Memory B cell (primary cell): ENCODE measurements at regions not wholly inside any gene's neighbourhood (a gene's known extent, or its start where the extent isn't known, plus 50 kb on each side); places are given as distances from the start of the nearest gene placed in this dataset.

Experiments used
- ATAC-seq: fragments of 150-1000 bp; cut with Tn5 transposase; 2 replicates; pipeline ENCODE4 v1.10.0; 2021; ENCODE audit warnings: low read depth, mild to moderate bottlenecking, moderate library complexity
- DNase-seq, 2 donors: peaks; one replicate each; pipeline ENCODE4 v3.0.0; 2022; ENCODE audit warnings: low spot score in 2 of 2
- H3K27ac Mint-ChIP-seq: one replicate; pipeline ENCODE4 v1.8.0; 2022; ENCODE audit warnings: mild to moderate bottlenecking, moderate library complexity, mixed read lengths
- H3K27me3 Mint-ChIP-seq: one replicate; pipeline ENCODE4 v1.8.0; 2022; ENCODE audit warnings: mixed read lengths
- H3K36me3 Mint-ChIP-seq: one replicate; pipeline ENCODE4 v1.8.0; 2022; ENCODE audit warnings: mild to moderate bottlenecking, mixed read lengths
- H3K4me1 Mint-ChIP-seq: one replicate; pipeline ENCODE4 v1.8.0; 2022; ENCODE audit warnings: mixed read lengths
- H3K4me3 Mint-ChIP-seq: one replicate; pipeline ENCODE4 v1.8.0; 2022; ENCODE audit warnings: mild to moderate bottlenecking, moderate library complexity, mixed read lengths
- H3K9me3 Mint-ChIP-seq: one replicate; pipeline ENCODE4 v1.8.0; 2022; ENCODE audit warnings: mixed read lengths

DNA sequence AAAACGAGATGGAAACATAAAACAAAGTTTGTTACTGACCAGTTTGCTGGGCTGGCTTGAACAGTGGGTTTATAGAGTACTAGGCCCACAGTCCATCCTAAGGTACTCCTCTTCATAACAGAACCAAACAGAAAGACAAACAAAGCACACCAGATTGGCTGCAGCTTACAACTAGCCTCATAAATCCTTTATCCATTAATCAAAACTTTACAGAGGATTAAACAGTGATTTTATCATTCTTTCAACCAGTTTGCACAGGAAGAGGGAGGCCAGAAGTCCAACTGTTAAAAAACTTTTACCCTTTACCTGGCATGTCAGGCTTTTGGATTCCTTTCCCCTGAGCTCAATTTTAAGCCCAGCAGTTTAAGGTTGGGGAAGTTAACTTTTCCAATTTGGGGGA, 1467.6 kb downstream of the MAT2B start:
- DNase-seq (no peak), ATAC-seq (no peak)
- H3K4me1 Mint-ChIP-seq: no peaks in the 10 kb centered on the region
- no peaks in the 10 kb centered on the region for H3K27me3 Mint-ChIP-seq
- H3K4me3 Mint-ChIP-seq: no peak overlapping the region
- H3K36me3 Mint-ChIP-seq: no peaks in the 10 kb centered on the region
- peaks cover 13% of the 10 kb centered on the region for H3K9me3 Mint-ChIP-seq
- no peak overlapping the region for H3K27ac Mint-ChIP-seq

DNA sequence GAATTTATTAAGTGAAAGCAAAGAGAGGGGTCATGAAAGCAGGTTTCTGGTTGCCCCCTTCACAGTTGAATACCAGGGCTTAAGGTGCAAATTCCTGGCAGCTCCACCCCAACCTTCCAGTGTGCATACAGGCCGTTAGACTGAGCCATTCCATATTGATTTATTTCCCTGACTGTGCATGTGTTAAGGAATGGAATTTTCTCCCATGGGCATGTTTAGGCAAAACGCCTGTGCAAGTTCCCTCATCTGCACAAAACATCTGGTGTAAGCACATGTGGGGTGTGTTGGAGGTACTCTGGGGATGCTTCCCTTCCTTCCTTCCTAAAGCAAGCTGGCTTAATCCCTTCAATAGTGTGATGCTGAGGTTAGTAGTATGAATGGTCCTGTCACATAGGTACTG, 1470.6 kb downstream of the MAT2B start:
- Mint-ChIP-seq H3K4me1 (no peaks in the 10 kb centered on the region), H3K4me3 (no peak overlapping the region), H3K9me3 (peaks cover 16% of the 10 kb centered on the region), H3K27ac (no peak overlapping the region), H3K36me3 (no peaks in the 10 kb centered on the region), H3K27me3 (no peaks in the 10 kb centered on the region)
- ATAC-seq (no peak), DNase-seq (no peak)

DNA sequence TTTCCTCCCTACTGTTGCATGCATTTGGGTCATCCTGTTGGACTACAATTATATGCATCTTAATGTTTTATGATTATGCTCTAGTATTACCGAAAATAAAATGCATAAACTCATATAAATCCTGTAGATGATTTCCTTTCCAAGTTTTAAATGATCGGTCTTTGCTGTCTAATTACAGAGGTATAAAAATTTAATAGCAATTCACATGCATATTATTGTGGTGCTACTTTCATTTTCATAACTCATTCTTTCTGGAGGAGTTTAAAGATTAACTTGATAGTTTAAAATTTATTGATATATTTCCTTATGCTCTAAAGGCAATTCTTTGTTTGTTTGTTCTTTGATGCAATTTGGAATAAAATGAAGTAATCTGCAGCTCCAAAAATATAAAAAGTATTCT, 1475.1 kb downstream of the MAT2B start:
- peaks cover 15% of the 10 kb centered on the region for H3K9me3 Mint-ChIP-seq
- H3K4me1 Mint-ChIP-seq: no peaks in the 10 kb centered on the region
- no peak for DNase-seq
- no peak overlapping the region for H3K27ac Mint-ChIP-seq
- no peak for ATAC-seq
- no peaks in the 10 kb centered on the region for H3K36me3 Mint-ChIP-seq
- no peak overlapping the region for H3K4me3 Mint-ChIP-seq
- no peaks in the 10 kb centered on the region for H3K27me3 Mint-ChIP-seq

DNA sequence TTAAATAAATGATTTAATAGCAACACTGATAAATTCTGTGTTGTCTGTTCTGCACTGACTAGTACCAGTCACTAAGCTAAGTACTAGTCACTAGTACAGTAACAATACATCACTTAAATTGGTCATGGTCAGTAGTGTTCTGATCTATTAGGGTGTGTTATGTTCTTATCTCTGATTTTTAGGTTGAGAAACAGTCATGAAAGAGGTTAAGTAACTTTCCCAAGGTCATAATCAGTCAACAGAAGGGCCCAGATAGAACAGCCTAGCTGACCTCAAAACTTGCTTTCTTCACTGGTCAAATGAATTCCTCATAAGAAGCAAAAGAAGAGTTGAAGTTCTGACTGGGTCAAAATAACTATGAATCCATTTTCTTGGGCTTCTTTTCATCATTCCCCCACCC, 1492.7 kb downstream of the MAT2B start:
- Mint-ChIP-seq H3K4me1 (no peaks in the 10 kb centered on the region), H3K9me3 (peaks cover 5% of the 10 kb centered on the region), H3K36me3 (no peaks in the 10 kb centered on the region), H3K27me3 (no peaks in the 10 kb centered on the region), H3K4me3 (no peak overlapping the region), H3K27ac (no peak overlapping the region)
- ATAC-seq: no peak
- no peak for DNase-seq

DNA sequence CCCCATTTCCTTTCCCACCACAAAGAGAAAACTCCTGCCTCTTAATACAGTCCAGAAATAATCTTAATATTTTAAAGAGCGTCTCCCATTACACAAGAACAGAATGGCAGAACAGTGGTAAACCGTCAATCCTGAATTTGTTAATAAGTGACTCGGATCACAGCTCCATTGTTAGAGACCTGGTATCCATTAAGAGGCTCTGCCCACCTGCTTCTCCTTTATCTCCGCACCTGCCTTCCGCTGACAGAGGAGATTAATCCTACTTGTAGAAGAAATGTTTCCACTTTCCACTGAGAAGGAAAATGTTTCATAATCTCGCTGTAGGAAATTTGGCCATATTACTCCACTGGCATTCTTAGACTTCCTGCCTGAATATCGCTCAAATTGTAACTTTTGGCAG, 1493.2 kb downstream of the MAT2B start:
- H3K9me3 Mint-ChIP-seq: peaks cover 3% of the 10 kb centered on the region
- H3K36me3 Mint-ChIP-seq: no peaks in the 10 kb centered on the region
- H3K27me3 Mint-ChIP-seq: no peaks in the 10 kb centered on the region
- no peaks in the 10 kb centered on the region for H3K4me1 Mint-ChIP-seq
- no peak for DNase-seq
- ATAC-seq: no peak
- H3K27ac Mint-ChIP-seq: no peak overlapping the region
- H3K4me3 Mint-ChIP-seq: no peak overlapping the region

DNA sequence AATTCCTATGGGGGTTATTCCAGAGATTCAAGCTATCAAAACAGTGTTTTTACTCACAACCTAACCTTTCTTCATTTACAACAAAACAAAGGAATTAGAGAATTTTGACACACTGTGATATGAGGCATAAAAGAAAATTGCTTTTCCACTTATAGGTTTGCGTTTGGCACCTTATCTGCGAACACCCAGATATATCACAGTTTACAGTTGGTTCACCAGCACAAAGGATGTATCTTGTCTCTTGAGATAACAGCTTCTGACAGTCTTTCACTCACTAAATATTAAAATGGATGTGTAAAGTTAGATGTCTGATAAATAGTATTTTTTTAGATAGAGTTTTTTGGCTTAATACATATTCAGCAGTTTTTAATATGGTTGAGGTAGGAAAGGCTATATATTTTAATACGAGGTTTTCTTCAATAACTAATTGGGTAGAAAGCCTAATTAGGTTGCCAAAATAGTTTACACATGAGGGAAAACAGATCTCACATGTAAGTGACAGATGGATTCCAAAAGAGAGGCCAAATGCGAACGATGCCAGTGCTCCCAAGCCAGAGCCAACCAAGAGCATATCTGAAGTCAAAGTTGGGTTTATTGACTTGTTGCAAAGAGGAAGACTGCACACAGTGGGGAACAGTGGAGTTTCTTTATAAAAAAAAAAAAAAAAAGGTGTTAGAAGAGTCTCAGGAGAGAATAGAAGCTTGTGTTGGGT, 1495.2 kb downstream of the MAT2B start:
- no peak for ATAC-seq
- H3K9me3 Mint-ChIP-seq: peaks cover 2% of the 10 kb centered on the region
- no peak overlapping the region for H3K4me3 Mint-ChIP-seq
- H3K27me3 Mint-ChIP-seq: no peaks in the 10 kb centered on the region
- H3K4me1 Mint-ChIP-seq: no peaks in the 10 kb centered on the region
- DNase-seq: no peak
- no peak overlapping the region for H3K27ac Mint-ChIP-seq
- H3K36me3 Mint-ChIP-seq: no peaks in the 10 kb centered on the region

DNA sequence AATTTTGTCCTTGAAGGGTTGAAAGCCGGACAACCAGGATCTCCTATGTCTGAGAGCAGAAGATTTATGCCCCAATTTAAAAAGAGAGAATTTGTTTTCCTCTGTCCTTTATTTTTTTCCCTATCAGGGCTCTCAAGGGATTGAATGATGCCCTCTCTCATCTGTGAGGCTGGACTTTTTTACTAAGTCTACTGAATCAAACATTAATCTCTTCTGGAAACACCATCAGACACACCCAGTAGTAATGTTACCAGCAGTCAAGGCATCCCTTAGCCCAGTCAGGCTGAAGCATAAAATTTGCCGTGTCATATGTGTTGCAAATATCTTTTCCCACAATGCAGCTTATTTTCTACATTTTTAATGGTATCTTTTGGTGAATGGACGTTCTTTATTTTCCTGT, 1497.9 kb downstream of the MAT2B start:
- no peaks in the 10 kb centered on the region for H3K27me3 Mint-ChIP-seq
- H3K27ac Mint-ChIP-seq: no peak overlapping the region
- H3K9me3 Mint-ChIP-seq: no peaks in the 10 kb centered on the region
- no peak for ATAC-seq
- no peak for DNase-seq
- no peaks in the 10 kb centered on the region for H3K4me1 Mint-ChIP-seq
- H3K36me3 Mint-ChIP-seq: no peaks in the 10 kb centered on the region
- no peak overlapping the region for H3K4me3 Mint-ChIP-seq

DNA sequence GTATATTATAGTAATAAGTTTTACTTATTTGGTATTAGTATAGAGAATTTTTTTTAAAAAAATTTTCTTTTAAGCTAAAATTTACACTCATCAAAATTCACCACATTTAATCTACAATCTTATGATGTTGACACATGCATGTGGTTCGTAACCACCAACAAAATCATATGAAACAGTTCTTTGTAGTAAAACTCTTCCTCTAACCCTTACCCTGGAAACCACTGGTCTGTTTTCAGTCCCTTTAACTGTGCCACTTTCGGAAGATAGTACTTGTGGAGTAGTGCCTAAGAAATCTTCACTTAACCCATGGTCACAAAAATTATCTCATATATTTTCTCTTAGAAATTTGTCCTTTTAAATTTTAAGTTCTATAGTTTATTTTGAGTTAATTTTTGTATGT, 1498.8 kb downstream of the MAT2B start:
- Mint-ChIP-seq H3K4me3 (no peak overlapping the region), H3K27me3 (no peaks in the 10 kb centered on the region), H3K9me3 (no peaks in the 10 kb centered on the region), H3K36me3 (no peaks in the 10 kb centered on the region), H3K4me1 (no peaks in the 10 kb centered on the region), H3K27ac (no peak overlapping the region)
- DNase-seq: no peak
- no peak for ATAC-seq

DNA sequence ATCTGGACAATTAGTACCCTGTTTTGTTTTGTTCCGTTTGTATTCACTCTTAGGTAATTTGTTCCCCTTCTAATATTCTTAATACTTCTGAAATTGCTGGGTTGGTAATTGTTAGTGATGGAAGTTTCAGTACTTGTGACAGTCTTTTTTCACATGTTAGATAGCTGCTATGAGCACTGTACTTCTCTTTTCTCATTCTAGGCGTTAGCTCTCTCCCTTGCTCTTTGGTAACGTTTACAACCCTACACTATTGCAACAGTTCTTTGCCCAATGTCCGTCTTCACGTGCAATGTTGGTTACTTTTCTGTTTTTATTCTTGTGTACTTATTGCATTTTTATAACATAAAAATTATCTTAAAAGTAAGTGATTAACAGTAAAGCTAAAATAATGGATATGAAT, 1509.0 kb downstream of the MAT2B start:
- Mint-ChIP-seq H3K4me1 (no peaks in the 10 kb centered on the region), H3K9me3 (peaks cover 1% of the 10 kb centered on the region), H3K4me3 (no peak overlapping the region), H3K27ac (no peak overlapping the region), H3K27me3 (no peaks in the 10 kb centered on the region), H3K36me3 (no peaks in the 10 kb centered on the region)
- ATAC-seq (no peak), DNase-seq (no peak)

DNA sequence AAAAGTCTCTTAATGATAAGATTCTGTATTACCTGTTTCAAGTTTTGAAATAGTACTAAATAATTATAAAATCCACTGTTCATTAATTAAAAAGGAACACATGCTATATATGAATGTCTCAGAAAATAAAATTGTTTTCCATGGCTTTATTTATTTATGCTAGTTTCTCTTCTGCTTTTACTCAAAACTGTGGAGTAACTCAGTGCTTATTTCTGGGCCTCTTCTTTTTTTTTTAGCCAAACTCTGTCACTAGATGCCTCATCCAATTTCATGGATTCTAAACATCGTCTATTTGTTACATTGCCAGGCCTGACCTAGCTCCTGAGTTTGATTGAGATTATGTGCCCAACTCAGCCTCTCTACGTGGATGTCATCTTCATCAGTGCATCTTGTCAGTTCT, 1509.7 kb downstream of the MAT2B start:
- Mint-ChIP-seq H3K9me3 (peaks cover 1% of the 10 kb centered on the region), H3K27ac (no peak overlapping the region), H3K4me3 (no peak overlapping the region), H3K36me3 (no peaks in the 10 kb centered on the region), H3K4me1 (no peaks in the 10 kb centered on the region), H3K27me3 (no peaks in the 10 kb centered on the region)
- DNase-seq: no peak
- ATAC-seq: no peak

DNA sequence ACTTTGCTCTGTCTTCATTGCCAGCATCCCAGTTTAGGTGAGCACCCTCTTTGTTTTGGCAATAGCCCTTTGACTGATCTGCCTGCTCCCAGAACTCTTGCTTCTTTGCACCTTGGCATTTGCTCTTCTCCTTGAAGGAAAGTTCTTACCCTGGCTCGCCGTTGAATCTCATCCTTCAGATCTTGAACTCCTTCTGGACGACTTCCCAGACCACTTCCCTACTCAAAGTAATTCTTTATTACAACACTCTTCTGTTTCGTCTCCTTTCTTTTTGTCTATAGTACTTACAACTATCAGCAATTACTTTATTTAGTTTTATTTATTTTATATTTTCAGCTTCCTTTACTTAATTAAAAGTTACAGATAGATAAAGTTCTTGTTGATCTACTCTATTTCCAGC, 1510.1 kb downstream of the MAT2B start:
- DNase-seq (no peak), ATAC-seq (no peak)
- Mint-ChIP-seq H3K9me3 (peaks cover 1% of the 10 kb centered on the region), H3K27me3 (no peaks in the 10 kb centered on the region), H3K27ac (no peak overlapping the region), H3K4me3 (no peak overlapping the region), H3K36me3 (no peaks in the 10 kb centered on the region), H3K4me1 (no peaks in the 10 kb centered on the region)

DNA sequence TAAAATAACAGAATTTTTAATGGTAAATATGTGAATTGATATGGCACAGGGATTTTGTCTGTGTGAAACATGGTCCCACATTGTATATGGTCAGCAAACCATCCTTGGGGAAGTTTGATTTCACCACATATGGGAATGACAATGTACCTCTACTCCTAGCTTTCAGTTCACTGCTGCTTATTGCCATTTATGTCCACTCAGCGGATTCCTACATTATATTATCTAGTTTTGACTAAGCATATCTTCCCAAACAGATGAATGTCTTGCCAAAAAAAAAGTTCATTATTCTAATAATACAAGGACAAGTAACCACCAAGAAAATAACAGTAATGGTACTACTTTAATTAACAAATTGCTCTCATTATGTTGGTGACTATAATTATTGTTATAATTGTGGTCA, 1521.6 kb downstream of the MAT2B start:
- no peak for ATAC-seq
- H3K36me3 Mint-ChIP-seq: no peaks in the 10 kb centered on the region
- H3K9me3 Mint-ChIP-seq: peaks cover 6% of the 10 kb centered on the region
- no peak for DNase-seq
- H3K4me3 Mint-ChIP-seq: no peak overlapping the region
- no peak overlapping the region for H3K27ac Mint-ChIP-seq
- no peaks in the 10 kb centered on the region for H3K27me3 Mint-ChIP-seq
- H3K4me1 Mint-ChIP-seq: no peaks in the 10 kb centered on the region

DNA sequence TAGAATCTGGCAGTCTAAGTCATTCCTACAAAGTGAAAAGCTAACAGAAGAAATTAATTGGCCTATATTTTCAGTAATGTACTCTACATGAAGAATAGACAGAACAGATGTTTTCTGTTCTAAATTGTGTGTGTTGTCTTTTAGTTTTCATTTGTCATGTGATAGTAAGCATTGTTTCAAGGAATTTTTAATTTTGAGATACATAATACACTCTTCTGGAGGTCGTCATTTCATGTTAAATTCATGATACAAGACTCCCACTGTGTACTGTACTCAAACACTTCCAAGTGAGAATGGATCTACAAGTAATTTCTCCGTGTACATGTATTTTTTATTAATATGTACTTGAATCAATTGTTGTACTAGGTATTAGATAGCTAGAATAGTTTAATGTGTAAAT, 1522.9 kb downstream of the MAT2B start:
- Mint-ChIP-seq H3K4me3 (no peak overlapping the region), H3K36me3 (no peaks in the 10 kb centered on the region), H3K4me1 (no peaks in the 10 kb centered on the region), H3K27ac (no peak overlapping the region), H3K27me3 (no peaks in the 10 kb centered on the region), H3K9me3 (peaks cover 4% of the 10 kb centered on the region)
- ATAC-seq (no peak), DNase-seq (no peak)

DNA sequence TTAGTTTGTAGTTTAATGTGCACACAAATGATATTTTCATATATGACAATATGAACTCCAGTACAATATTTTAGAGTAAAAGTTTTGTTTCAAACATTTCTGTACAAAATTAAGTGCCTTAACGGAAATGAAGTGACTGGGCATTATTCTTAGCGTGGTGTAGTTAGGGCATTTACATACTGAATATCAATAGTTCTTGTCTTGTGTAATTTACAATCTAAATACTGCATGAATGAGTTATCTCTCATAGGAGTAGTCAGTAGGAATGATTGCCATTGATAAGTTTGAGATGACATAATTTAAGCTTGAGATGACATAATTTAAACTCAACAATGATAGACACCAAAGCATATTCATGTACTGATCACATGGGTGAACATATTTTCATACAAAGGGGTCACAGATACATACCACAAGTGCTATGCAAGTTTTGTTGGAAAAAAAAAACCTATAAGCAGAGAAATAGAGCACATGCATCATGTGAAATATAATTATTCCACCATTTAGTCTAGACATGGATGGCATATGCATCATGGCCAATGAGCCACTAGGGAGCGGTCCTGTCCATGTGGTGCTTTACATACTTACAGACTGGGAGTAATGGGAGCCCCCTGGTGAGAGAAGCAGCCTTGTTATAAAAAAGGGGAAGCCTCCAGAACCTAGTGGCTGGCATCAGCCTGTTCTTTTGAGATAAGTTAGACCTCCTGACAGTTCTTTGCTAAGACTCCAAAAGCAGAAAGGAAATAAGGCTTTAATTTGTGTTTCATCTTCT, 1523.9 kb downstream of the MAT2B start:
- Mint-ChIP-seq H3K4me3 (no peak overlapping the region), H3K4me1 (no peaks in the 10 kb centered on the region), H3K9me3 (peaks cover 1% of the 10 kb centered on the region), H3K27ac (no peak overlapping the region), H3K27me3 (no peaks in the 10 kb centered on the region), H3K36me3 (no peaks in the 10 kb centered on the region)
- no peak for ATAC-seq
- DNase-seq: no peak

DNA sequence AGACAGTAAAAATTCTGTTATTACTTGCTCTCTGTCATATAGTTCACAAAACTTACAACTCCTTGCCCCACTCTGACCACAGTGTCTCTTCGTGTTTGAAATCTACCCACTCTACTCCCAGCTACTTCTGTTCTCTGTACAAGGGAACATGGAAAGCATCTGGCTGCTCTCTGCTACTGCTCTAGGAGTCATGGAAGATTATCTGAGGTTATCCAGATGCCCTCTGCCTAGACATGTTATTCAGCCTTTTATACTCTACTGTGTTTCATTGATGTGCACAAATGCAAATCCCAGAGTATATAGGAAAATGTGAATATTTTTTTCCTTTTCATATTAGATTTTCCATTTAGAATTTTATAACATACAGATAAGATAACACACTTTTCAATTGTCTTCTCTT, 1525.6 kb downstream of the MAT2B start:
- Mint-ChIP-seq H3K4me3 (no peak overlapping the region), H3K9me3 (peaks cover 1% of the 10 kb centered on the region), H3K4me1 (no peaks in the 10 kb centered on the region), H3K27me3 (no peaks in the 10 kb centered on the region), H3K36me3 (no peaks in the 10 kb centered on the region), H3K27ac (no peak overlapping the region)
- no peak for DNase-seq
- no peak for ATAC-seq
